ENCODE measurements at regions not wholly inside any gene's neighbourhood (a gene's known extent, or its start where the extent isn't known, plus 50 kb on each side); places are given as distances from the start of the nearest gene placed in this dataset.

DNA sequence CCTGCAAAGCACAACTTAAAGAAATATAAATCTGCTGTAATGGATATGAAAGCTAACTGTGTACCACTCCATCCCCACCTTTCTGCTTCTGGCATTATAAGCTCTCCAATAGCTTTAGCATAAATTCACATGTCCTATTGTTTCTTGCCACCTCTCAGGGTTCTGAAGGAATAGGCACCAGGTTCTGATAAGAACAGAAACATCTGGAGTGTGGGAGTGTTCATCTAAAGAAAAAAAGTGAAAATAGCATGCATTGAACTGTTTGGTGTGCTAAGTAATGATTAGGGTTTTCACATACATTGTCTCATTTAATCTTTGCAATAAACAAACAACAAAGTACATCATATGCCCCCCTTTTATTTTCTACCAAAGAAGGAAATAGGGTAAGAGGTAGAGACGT lies 72.3 kb downstream of the FAM76B start:
- no peak for DNase-seq (ENCODE audit: extremely low read depth in 1 of 11, low read depth in 9 of 11, low spot score in 4 of 11)

DNA sequence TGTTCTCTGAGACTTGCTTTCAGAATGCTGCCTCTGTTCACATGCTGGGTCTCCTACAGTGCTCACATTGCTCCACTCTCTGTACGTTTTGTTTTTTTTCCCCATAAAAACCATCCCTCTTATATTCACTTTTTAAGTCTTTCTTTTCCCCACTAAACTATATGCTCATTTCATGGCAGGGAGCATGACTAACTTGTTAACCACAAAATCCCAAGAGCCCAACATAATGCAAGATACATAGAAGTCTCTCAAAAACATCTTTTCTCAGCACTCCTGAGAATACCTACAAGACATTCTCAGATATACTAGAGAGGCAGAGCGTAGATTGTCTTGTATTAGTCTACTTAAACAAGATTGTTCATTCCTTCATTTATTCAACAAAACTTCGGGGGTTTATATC lies 73.3 kb downstream of the FAM76B start:
- no peak for DNase-seq (ENCODE audit: extremely low read depth in 1 of 11, low read depth in 9 of 11, low spot score in 4 of 11)

DNA sequence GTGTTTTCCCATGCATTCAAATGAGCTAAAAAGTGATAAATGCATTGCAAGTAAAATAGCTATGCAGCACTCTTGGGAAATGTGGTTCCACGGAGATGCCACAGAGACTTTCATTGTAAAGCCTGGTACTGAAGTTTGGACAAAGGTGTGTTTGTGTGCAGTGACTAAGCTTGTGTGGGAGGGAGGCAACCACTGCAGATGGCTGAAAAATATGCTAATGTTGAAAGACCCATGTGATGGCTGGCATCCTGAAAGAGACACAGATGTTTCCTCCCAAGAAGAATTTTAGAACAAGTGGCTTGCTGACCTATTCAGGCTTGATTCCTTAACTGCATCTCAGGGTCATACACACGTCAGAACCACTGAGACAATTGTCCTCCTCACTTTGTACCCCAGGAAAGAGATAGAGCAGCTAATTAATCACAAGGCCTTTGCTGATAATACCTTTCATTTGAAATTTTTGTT lies 73.8 kb downstream of the FAM76B start:
- DNase-seq (ENCODE audit: extremely low read depth in 1 of 11, low read depth in 9 of 11, low spot score in 4 of 11): no peak

DNA sequence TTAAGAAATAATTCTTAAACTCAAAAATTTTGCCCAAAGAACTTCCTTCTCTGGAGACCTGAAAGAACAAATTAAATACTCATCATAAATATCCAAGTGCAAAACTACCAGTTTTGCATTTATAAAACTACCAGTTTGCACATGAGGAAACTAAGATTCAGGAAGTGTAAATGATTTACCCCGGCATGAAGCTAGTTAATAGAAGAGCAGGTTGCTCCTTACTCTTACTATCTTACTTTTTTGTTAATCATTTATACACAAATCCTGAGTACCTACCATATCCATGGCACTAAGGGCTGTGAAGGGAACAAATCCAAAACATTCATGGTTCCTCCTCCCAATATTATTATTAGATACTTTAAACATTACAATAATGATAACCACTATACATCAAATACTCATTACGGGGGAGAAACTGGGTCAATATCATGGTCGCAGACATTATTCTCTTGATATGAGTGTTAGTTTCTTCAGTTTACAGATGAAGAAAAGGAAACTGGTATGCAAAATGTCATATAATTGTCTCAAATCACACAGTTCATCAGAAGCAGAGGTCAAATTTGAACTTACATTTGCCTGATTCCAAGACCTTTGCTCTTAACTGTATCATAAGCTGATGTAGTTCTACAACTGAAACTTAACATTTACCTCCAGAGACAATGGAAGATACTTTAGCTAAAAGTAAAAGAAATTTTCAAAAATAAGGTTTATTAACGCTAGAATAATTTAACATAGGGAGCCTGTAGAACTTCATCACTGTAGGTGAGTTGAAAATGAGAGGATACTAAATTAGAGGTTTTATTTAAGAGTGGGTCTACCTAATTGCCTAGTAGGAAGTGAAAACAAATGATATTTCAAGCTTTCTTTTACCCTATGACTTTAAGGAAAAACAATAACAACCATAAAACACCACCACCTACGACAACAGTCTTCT lies 74.5 kb downstream of the FAM76B start:
- no peak for DNase-seq (ENCODE audit: extremely low read depth in 1 of 11, low read depth in 9 of 11, low spot score in 4 of 11)

DNA sequence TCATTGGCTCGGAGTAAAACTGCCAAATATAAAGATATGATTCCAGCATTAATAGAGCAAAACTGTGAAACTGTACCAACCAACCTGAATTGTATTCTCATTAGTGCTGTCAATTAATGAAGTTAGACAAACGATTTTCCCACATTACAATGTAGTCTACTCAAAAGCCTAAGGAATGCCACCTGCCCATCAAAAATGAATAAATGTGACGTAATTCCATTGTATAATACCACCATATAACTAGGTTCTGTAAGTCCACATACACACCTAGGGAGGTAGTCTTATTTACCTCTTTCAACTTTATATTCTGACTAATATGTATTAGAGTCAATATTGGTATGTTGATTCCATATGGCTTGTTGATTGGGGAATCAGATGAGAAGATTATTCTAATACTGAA lies 76.2 kb downstream of the FAM76B start:
- DNase-seq (ENCODE audit: extremely low read depth in 1 of 11, low read depth in 9 of 11, low spot score in 4 of 11): no peak

DNA sequence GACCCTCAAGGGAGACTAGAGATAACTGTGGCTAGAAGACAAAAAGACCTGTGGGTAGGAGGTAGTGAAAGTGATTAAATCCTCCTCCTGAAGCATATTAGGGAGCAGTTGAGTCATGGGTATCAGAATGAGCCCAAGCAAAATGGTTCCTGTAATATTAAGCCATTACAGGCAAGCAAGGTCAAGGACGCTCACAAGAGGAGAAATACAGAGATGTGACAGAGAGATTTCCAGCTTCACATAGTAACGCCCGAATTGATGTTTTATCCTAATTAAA lies 77.7 kb downstream of the FAM76B start:
- no peak for DNase-seq (ENCODE audit: extremely low read depth in 1 of 11, low read depth in 9 of 11, low spot score in 4 of 11)

DNA sequence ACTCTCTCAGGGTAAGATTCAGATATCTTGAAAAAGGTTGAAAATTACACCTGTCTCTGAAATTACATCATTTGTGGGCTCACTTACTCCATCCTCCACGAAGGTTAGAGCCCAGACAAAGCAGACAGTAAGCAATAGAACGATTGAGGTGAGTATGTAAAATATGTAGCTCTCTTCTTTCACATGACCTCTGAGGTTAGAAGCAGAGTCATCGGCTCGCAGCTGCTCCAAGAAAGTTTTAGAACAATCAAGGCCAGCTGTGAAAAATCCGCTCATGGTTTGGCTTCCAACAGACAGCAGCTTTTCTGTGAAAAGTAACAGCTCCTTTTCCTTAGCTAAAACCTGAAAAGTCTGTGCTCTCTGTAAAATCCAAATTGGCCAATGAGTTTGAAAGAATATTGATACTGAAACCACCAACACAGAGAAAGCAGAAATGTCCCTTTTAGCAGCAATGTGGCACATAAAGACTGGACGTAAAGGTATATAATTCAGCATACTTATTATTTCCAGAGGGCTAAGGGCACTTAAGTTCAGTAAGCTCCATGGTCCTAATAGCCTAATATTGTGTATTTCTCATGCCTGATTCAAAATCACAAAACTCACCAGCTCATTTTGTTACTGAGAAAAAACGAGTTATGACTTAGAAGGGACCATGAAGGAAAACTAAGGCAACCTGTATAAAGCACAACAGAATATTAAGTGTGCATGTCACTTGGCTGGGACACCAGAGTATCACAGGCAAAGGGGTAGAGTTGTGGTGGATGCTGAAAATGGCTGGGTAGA lies 78.2 kb downstream of the FAM76B start:
- DNase-seq (ENCODE audit: extremely low read depth in 1 of 11, low read depth in 9 of 11, low spot score in 4 of 11): no peak

DNA sequence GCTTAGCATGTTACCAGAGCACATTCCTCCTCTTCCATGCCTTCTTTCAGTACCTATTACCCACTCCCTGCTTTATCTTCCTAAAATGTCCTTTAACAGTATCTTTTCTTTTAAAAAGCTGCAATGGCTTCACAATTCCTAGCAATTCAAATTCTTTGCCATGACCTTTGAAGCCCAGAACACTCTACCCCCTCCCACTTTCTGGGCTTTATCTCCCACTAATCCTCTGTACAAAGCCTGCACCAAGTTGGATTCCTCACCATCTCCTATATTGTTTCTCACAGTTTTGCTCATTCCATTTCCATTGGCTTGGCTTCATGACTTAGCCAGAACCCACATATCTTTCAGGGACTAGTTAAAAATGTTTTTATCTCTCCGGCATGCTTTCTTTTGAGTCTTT lies 80.9 kb downstream of the FAM76B start:
- DNase-seq (ENCODE audit: extremely low read depth in 1 of 11, low read depth in 9 of 11, low spot score in 4 of 11): no peak

DNA sequence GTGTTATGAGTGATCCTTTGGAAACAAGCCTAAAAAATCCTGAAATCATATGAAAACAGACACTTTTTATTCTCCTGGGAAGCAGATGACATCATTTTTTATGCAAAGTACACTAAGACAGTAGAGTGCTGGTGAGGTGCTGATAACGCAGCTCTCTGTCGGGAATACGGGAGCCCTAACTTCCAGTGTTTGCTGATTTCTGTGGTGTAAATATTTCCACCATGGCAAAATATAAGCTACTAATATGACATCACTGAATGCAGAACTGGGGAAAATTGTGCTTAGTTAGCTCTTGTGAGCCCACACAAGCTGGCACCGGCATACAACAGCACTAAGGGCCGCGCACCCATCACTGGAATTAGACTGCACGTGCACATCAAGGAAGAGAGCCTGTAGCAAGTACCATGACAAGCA lies 82.6 kb downstream of the FAM76B start:
- no peak for DNase-seq (ENCODE audit: extremely low read depth in 1 of 11, low read depth in 9 of 11, low spot score in 4 of 11)

DNA sequence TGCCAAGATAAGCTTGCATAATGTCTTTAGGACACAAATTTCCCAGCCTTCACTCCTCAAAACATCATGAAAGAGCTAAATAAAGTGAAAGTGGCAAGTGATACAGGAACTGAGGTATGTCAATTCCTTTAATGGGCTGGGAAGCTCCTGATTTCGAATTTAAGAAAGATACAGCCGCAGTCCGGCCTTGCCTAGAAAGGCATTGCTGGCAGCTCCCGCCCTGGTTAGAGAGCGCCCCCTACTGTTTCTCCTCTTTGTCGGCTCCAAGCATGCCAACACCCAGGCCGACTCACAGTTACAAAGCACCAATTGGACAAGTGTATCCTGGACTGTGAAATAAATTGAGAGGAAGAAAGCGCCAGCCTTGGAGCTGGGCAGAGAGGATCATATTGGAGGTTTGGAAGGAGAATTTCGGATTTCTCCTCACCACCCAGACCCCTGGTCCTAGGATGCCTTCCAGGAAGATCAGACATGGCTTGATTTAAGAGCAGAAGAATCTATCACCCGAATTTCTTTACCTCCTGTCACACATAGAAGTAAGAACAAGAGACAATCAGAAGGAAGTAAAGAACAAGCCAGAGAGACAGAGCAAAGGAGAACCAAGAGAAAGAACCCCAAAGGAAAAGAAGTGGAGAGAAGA lies 84.0 kb downstream of the FAM76B start:
- DNase-seq (ENCODE audit: extremely low read depth in 1 of 11, low read depth in 9 of 11, low spot score in 4 of 11): peak; percentile 77 to 89 (median 86)

DNA sequence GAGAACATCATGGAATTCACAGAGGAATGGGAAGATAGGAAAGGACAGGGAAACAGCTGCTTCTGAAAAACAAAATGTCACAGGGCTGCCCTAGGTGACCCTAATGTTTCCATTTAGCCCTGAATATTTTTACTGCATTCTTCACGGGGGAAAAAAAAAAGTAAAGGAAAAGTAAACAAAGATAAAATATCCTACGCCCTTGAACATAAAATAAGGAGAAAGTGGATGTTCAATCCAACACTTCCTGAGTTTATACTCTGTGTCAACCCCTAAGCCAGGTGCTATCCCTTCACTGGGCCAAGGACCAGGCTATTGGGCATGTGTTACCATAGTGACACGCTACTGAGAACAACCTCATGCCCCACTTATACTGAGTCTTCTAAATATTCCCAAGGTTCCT lies 84.7 kb downstream of the FAM76B start:
- DNase-seq (ENCODE audit: extremely low read depth in 1 of 11, low read depth in 9 of 11, low spot score in 4 of 11): no peak

DNA sequence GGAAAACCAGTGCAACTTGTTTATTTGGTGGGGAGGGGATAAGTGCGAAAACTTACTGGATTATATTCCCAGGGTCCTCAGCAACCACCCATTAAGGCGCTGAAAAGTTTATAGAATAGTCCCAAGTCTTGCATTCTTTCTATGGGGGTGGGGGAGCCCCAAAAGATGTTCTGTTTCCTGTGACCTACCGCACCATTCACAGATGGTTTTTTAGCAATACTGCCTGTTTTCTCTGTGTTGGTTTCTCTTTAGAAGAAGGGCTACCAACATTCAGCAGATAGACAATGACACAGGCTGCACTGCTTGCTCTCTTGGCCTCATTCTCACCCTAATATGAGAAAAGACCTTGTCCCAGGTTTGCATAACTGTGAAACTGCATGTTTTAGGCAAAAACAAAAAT lies 86.5 kb downstream of the FAM76B start:
- DNase-seq (ENCODE audit: extremely low read depth in 1 of 11, low read depth in 9 of 11, low spot score in 4 of 11): no peak

DNA sequence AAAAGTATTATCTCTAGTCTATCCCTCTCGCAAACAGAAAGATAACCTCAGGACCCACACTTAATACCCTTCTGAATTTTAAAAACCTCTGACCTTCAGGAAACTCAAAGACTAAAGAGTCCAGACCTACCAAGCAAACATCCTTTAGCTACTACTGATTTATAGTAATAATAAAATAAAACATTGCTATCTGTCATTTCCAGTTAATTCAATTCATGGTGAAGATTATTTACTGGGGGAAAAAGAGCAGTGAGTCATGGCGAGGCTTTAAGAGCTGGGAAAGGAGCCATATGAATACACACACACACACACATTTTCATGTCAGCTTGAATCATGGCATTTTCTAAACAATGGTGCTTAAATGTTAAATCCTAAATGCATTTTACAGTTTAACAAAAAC lies 87.1 kb downstream of the FAM76B start:
- DNase-seq (ENCODE audit: extremely low read depth in 1 of 11, low read depth in 9 of 11, low spot score in 4 of 11): peak; percentile 29 to 74 (median 63)

DNA sequence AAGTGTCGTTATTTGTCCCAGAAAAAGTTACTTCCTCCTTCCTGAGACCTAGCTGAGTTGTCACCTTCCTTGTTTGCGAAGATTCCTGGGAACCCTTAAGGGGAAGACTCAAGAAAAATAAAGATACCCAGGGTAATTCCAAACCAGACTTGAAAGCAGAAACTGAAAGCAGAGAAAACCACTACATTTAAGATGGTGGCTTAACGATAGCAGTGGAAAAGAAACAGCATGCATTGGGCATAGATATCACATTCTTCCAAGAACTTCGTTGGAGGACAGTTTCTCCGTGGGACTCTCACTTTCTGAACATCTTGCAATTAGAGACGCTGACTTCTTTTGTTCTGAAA lies 89.1 kb downstream of the FAM76B start:
- no peak for DNase-seq (ENCODE audit: extremely low read depth in 1 of 11, low read depth in 9 of 11, low spot score in 4 of 11)

DNA sequence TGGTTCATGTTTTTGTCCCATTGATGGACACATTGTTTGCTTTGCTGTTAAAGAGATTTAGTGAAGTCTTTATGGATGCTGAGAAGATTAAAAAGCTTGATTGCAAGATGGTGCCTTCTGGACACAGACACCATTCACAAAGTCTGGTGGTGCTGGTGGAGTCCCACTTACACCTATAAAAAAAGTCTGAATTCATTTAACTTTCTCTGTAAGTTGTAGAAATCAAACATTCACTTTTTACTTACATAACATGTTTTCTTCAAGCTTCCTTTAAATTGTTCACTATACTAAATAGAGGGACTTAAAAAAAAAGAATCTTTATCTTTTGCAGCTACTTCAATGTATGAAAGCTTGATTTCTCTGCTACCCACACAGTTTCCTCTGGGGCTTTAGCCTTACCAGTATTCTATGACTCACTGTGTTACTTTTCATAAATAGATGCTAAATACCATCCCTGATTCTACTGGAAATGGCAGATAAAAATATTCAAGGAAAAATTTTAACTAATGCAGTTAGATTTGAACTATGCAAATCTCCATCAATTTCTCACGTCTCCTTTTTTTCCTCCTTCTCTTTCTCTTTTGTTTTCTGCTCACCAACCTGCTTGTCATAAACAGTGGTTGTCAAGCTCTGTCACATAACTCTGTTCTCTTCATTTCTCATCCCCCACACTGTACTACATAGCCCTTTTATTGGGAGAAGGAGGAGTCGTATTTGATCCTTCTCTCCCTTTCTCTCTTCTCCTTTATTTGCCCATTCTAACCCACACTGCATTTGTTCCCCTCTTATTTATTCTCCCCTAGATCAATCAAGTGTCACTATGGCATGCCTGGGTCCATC lies 89.7 kb downstream of the FAM76B start:
- no peak for DNase-seq (ENCODE audit: extremely low read depth in 1 of 11, low read depth in 9 of 11, low spot score in 4 of 11)

DNA sequence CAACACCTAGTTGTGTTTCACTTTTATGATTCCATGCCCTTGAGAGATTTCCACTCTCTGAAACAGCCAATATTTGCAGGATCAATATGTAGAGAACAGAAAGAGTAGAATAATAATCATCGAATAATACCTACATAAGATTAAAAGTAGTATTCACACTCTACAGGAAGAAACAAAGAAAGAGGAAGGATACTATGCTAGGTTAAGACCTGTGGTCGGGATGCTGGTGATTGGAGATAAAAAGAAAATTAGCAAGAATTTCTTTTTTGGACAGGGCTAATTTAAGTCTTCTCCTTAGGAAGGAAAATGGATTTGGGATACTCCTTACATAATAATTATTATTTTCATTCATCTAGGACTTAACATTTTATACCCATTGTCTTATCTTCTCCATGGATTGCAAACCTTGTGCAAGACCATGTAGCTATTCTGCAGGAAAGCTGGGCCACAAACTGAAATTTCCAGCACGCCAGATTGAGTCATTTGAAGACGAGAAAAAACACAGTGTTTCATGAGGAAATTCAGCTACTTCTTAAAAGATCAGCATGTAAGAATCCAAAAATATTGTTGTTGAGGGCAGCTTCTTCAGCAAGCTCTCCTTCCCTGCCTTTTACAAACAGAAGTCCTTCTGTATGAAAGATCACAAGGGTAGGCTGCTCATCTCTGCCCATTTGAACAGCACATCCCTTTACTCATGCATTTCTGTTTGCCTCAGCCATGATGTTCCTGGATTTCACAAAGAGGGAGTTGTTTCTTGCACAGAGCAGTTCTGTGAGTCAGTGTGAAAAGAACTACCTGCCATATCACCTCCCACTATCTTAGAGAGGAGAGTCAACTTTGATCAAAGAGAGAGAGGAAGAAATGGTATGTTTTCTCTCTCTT lies 90.7 kb downstream of the FAM76B start:
- DNase-seq (ENCODE audit: extremely low read depth in 1 of 11, low read depth in 9 of 11, low spot score in 4 of 11): no peak

DNA sequence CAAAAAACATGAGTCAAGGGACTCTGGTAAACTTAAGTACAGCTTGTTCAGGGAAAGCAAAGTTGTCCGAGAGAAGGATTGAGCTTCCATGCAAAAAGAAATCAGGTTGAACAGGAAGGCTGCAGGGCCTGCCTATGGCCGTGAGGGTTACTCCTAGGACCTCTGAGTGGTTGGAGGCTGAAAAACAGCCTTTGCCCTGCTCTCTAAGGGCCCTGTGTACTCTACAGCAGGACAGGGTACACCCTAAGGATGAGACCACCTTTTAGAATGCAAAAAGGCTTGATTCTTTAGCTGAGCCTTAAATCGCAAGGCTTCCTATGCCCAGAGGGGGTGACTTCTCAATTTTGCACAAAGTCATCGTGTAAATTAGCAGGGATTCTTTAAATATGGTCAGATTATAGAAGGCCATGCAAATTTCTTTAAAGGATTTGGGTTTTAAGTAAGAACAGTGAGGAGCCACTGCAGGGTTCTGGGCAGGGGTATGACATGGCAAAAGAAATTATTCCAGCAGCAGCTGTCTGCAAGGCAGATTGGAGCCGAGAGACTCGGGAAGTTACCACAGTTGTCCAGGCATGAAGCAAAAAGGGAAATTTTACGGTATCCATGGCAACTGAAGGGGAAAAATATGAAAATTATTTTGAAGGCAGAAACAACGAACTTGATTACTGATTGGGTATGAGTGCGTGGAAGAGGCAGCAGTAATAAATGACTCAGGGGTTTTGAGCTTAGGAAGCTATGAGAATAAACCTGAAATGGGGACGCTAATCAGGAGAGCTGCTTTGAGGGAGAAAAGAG lies 91.8 kb downstream of the FAM76B start:
- DNase-seq (ENCODE audit: extremely low read depth in 1 of 11, low read depth in 9 of 11, low spot score in 4 of 11): no peak

DNA sequence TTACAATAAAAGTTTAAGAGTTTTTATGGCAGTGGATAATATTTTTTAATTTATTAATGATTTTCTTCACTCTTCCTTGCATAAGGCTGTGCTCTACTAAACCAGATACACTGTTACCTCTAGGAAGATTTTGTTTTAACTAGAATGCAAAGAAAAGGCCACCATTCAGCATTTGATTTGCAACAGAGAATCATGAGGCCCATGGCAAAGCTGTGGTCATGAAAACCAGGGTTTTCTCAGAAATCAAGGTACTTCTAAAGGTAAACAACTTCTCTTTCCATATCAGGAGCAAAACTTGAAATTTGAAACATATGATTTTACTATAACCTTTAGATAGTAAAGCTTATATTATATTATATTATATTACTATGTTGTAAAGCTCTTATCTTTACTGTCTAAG lies 94.4 kb downstream of the FAM76B start:
- DNase-seq (ENCODE audit: extremely low read depth in 1 of 11, low read depth in 9 of 11, low spot score in 4 of 11): no peak

All from renal cortex interstitium (tissue), 11 donors.